ENCODE measurements at regions not wholly inside any gene's neighbourhood (a gene's known extent, or its start where the extent isn't known, plus 50 kb on each side); places are given as distances from the start of the nearest gene placed in this dataset.

- no peaks in the 10 kb centered on the region for H3K9me3 ChIP-seq (replicated peaks; ENCODE audit: control insufficient read depth, insufficient read depth, low read depth, low read length)
- no peaks in the 10 kb centered on the region for H3K27me3 ChIP-seq (ENCODE audit: control insufficient read depth in 2 of 2, insufficient read depth in 2 of 2, low read length in 2 of 2)
- POLR2A ChIA-PET = no interaction called here
- FAIRE-seq = no peak
- no peak for DNase-seq (ENCODE audit: extremely low read depth in 1 of 4, low spot score in 3 of 4)
- H3K27ac ChIP-seq (ENCODE audit: extremely low read depth, low read depth, low read length) = no peak overlapping the region
- no peak overlapping the region for H3K4me2 ChIP-seq (ENCODE audit: insufficient read depth, low read length)
- H3K4me3 ChIP-seq = no peak overlapping the region
- CTCF ChIA-PET (ENCODE audit: low intra/inter-chr PET ratio) = no interaction called here
- H3K36me3 ChIP-seq (ENCODE audit: control insufficient read depth, insufficient read depth, low read length) = no peaks in the 10 kb centered on the region
- no peak overlapping the region for H3K9ac ChIP-seq (ENCODE audit: insufficient read depth in 1 of 2, low read depth in 2 of 2, low read length in 2 of 2)
- no peaks in the 10 kb centered on the region for H4K20me1 ChIP-seq (replicated peaks; ENCODE audit: control insufficient read depth, insufficient read depth, low read length)
- H3K79me2 ChIP-seq (ENCODE audit: control insufficient read depth, insufficient read depth, low read length) = no peaks in the 10 kb centered on the region
- H3K9me1 ChIP-seq (ENCODE audit: control insufficient read depth, insufficient read depth, low read length) = no peaks in the 10 kb centered on the region
- intact Hi-C loops (cut with micrococcal nuclease) (no loop called here), in situ Hi-C loops (cut with MboI) (no loop called here)
- BruUV-seq (replicated peaks) = no TSS peak
- no peak overlapping the region for H2AFZ ChIP-seq (ENCODE audit: low read depth, low read length)
- H3K4me1 ChIP-seq (replicated peaks in 1 of 2; ENCODE audit: control insufficient read depth in 2 of 2, insufficient read depth in 2 of 2, low read length in 2 of 2) = no peaks in the 10 kb centered on the region
- TF ChIP-seq, protein P1, sequence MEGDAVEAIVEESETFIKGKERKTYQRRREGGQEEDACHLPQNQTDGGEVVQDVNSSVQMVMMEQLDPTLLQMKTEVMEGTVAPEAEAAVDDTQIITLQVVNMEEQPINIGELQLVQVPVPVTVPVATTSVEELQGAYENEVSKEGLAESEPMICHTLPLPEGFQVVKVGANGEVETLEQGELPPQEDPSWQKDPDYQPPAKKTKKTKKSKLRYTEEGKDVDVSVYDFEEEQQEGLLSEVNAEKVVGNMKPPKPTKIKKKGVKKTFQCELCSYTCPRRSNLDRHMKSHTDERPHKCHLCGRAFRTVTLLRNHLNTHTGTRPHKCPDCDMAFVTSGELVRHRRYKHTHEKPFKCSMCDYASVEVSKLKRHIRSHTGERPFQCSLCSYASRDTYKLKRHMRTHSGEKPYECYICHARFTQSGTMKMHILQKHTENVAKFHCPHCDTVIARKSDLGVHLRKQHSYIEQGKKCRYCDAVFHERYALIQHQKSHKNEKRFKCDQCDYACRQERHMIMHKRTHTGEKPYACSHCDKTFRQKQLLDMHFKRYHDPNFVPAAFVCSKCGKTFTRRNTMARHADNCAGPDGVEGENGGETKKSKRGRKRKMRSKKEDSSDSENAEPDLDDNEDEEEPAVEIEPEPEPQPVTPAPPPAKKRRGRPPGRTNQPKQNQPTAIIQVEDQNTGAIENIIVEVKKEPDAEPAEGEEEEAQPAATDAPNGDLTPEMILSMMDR (IDR thresholded peaks at IDR 0.05 in 2 of 3, conservative IDR thresholded peaks at IDR 0.05 in 1 of 3; ENCODE audit: insufficient read depth in 2 of 3, low read depth in 1 of 3, low read length in 3 of 3) = no peak
- TF ChIP-seq BMI1 (IDR thresholded peaks at IDR 0.05; ENCODE audit: low read length) = no peak
- no peak for TF ChIP-seq MTA1 (IDR thresholded peaks at IDR 0.05; ENCODE audit: borderline replicate concordance)
- no peak for TF ChIP-seq NONO (IDR thresholded peaks at IDR 0.05; ENCODE audit: low read depth in 2 of 2, low read length in 1 of 2)
- TF ChIP-seq ZBTB1 (CRISPR knock-in tag; IDR thresholded peaks at IDR 0.05; ENCODE audit: borderline replicate concordance, low read depth) = no peak
- TF ChIP-seq, protein P2, sequence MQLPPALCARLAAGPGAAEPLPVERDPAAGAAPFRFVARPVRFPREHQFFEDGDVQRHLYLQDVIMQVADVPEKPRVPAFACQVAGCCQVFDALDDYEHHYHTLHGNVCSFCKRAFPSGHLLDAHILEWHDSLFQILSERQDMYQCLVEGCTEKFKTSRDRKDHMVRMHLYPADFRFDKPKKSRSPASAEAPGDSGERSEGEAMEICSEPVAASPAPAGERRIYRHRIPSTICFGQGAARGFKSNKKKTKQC (CRISPR knock-in tag; IDR thresholded peaks at IDR 0.05) = no peak
- TF ChIP-seq U2AF2 (optimal IDR thresholded peaks at IDR 0.05; ENCODE audit: low read depth, low read length) = no peak
- TF ChIP-seq NR3C1 (CRISPR knock-in tag; IDR thresholded peaks at IDR 0.05) = no peak
- no peak for TF ChIP-seq ZNF347 (CRISPR knock-in tag; IDR thresholded peaks at IDR 0.05; ENCODE audit: low read depth)
- no peak for TF ChIP-seq HMBOX1 (IDR thresholded peaks at IDR 0.05)
- no peak for TF ChIP-seq TRIM24 (IDR thresholded peaks at IDR 0.05)
- TF ChIP-seq, protein P3, sequence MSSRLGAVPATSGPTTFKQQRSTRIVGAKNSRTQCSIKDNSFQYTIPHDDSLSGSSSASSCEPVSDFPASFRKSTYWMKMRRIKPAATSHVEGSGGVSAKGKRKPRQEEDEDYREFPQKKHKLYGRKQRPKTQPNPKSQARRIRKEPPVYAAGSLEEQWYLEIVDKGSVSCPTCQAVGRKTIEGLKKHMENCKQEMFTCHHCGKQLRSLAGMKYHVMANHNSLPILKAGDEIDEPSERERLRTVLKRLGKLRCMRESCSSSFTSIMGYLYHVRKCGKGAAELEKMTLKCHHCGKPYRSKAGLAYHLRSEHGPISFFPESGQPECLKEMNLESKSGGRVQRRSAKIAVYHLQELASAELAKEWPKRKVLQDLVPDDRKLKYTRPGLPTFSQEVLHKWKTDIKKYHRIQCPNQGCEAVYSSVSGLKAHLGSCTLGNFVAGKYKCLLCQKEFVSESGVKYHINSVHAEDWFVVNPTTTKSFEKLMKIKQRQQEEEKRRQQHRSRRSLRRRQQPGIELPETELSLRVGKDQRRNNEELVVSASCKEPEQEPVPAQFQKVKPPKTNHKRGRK (tag; IDR thresholded peaks at IDR 0.05) = no peak
- no peak for TF ChIP-seq HMG20A (CRISPR knock-in tag; conservative IDR thresholded peaks at IDR 0.05)
- TF ChIP-seq ZEB2 (IDR thresholded peaks at IDR 0.05) = no peak
- no peak for TF ChIP-seq ZSCAN29 (IDR thresholded peaks at IDR 0.05)
- TF ChIP-seq HMGXB4 (CRISPR knock-in tag; IDR thresholded peaks at IDR 0.05) = no peak
- TF ChIP-seq NCOA2 (IDR thresholded peaks at IDR 0.05; ENCODE audit: partially characterized antibody in 2 of 2) = no peak
- no peak for ATAC-seq
- WGBS (ENCODE audit: insufficient coverage, low coverage, missing lambda C conversion rate) = 0% methylated on average over 2 of the region's 2 CpGs
Measured at GRCh38 chr4:144296941-144297340, 156.4 kb upstream of the GYPA start.
